ENCODE measurements at regions not wholly inside any gene's neighbourhood (a gene's known extent, or its start where the extent isn't known, plus 50 kb on each side); places are given as distances from the start of the nearest gene placed in this dataset.

DNA sequence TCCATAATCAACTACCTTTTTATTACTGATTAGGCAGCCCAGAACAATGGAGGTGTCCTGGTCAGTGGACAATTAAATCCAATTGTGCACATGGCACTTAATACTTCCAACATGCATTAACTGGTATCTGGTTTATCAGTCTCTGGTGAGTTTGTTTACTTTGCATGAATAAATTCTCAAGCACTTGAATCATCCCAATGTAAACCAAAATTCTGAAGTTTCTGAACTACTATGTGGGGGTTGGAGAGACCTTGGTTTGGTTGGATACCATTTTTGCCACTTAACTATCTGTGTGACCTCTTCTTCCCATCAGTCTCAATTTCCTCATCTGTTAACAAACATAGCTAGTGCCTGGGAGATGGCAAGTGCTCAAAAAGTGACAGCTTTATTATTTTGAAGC, 70.5 kb upstream of the MAP4 start:
- no peak for TF ChIP-seq EZH2 (IDR thresholded peaks at IDR 0.05; ENCODE audit: borderline replicate concordance, low read length)
- TF ChIP-seq, protein P1, sequence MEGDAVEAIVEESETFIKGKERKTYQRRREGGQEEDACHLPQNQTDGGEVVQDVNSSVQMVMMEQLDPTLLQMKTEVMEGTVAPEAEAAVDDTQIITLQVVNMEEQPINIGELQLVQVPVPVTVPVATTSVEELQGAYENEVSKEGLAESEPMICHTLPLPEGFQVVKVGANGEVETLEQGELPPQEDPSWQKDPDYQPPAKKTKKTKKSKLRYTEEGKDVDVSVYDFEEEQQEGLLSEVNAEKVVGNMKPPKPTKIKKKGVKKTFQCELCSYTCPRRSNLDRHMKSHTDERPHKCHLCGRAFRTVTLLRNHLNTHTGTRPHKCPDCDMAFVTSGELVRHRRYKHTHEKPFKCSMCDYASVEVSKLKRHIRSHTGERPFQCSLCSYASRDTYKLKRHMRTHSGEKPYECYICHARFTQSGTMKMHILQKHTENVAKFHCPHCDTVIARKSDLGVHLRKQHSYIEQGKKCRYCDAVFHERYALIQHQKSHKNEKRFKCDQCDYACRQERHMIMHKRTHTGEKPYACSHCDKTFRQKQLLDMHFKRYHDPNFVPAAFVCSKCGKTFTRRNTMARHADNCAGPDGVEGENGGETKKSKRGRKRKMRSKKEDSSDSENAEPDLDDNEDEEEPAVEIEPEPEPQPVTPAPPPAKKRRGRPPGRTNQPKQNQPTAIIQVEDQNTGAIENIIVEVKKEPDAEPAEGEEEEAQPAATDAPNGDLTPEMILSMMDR (conservative IDR thresholded peaks at IDR 0.05 in 1 of 2, IDR thresholded peaks at IDR 0.05 in 1 of 2; ENCODE audit: extremely low read depth in 1 of 2, insufficient read depth in 1 of 2, low read depth in 1 of 2, low read length in 2 of 2) = no peak

Measured in mammary epithelial cell (primary cell).